ENCODE measurements at regions not wholly inside any gene's neighbourhood (a gene's known extent, or its start where the extent isn't known, plus 50 kb on each side); places are given as distances from the start of the nearest gene placed in this dataset.

DNA sequence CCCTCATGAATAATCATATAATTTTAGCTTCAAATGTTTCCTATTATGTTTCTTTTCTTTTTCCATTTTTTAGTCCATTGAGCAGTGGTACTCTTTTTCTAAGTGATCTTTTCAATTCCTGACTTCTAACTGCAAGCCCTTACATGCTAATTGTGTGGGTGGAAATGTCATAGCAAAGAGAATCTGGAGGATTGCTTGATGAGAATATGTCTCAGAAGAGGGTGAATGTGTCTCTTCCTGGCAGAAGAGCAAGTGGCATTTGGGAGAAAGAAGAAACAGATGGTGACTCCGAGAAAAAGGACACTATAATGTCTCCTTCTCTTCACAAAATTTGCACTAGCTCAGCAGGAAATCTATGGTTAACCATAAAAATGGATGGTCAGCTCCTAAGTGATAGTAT is 2320.0 kb downstream of the PCDH9 start:
- H3K27ac ChIP-seq: no peak overlapping the region
- ChIA-PET POLR2A (ENCODE audit: low non-redundant PET) (no interaction called here), CTCF (no interaction called here)
- no peak for DNase-seq (ENCODE audit: low spot score)
- TF ChIP-seq, protein P1, sequence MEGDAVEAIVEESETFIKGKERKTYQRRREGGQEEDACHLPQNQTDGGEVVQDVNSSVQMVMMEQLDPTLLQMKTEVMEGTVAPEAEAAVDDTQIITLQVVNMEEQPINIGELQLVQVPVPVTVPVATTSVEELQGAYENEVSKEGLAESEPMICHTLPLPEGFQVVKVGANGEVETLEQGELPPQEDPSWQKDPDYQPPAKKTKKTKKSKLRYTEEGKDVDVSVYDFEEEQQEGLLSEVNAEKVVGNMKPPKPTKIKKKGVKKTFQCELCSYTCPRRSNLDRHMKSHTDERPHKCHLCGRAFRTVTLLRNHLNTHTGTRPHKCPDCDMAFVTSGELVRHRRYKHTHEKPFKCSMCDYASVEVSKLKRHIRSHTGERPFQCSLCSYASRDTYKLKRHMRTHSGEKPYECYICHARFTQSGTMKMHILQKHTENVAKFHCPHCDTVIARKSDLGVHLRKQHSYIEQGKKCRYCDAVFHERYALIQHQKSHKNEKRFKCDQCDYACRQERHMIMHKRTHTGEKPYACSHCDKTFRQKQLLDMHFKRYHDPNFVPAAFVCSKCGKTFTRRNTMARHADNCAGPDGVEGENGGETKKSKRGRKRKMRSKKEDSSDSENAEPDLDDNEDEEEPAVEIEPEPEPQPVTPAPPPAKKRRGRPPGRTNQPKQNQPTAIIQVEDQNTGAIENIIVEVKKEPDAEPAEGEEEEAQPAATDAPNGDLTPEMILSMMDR (conservative IDR thresholded peaks at IDR 0.05; ENCODE audit: low read depth): no peak

DNA sequence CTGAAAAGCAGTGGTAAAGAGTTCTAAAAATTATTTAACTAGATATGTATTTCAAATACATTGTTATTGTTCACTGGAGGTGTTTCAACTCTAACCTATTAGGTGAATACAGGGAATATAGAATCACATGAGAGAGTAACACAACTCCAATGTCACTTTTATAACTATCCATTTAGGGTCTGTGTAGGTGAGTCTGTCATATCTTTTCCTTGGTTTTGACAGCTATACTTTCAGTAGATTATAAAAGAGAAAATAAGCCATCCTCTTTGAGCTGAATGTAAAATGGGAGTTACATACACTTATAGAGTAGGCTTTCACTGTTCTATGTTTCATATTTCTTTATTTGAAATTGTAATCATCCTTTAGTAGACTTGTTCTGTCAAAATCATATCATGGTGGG is 2321.0 kb downstream of the PCDH9 start:
- ChIA-PET CTCF (no interaction called here), POLR2A (ENCODE audit: low non-redundant PET) (no interaction called here)
- H3K27ac ChIP-seq: no peak overlapping the region
- DNase-seq (ENCODE audit: low spot score): no peak
- TF ChIP-seq, protein P1 (conservative IDR thresholded peaks at IDR 0.05; ENCODE audit: low read depth): no peak

DNA sequence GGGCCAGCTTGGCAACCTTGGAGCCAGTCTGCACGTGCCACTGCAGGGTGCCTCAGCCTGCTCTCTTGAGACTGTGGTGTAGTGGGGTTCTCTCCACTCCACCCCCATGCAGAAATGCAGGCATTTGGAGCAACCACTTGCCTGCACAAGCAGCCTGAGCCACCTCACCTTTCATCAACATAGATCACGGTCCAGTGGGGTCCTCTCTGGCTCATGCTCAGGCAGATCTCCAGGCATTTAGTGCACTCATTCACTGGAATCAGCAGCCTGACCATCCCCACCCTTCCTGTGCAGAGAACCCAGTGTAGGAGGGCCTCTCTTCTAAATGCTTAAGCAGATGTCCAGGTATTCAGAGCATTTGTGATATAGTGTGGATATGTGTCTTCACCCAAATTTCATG is 2330.1 kb downstream of the PCDH9 start:
- TF ChIP-seq, protein P1 (conservative IDR thresholded peaks at IDR 0.05; ENCODE audit: low read depth): no peak

DNA sequence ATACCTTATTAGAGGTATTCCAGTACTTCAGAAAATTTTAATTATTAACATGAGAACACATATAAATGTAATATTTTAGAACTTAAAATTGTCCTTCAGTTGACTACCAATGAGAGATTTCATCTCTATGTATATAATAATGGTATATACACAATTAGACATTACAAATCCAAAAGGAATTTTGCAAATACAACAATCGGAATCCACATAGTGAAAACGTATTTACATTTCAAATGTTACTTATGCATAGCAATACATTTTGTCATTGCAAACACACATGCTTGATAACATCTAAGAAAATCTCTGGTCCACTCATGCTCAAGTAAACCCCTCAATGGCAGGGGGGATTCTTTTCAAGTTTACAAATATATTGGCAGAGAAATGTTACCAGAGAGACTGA is 2345.2 kb downstream of the PCDH9 start:
- H3K27ac ChIP-seq: no peak overlapping the region
- DNase-seq (ENCODE audit: low spot score): no peak
- CTCF ChIA-PET: no interaction called here
- TF ChIP-seq, protein P1 (conservative IDR thresholded peaks at IDR 0.05; ENCODE audit: low read depth): no peak
- POLR2A ChIA-PET (ENCODE audit: low non-redundant PET): no interaction called here

More for the DNA sequence above, 2330.1 kb downstream of the PCDH9 start:
- no peak overlapping the region for H3K27ac ChIP-seq
- ChIA-PET CTCF (no interaction called here), POLR2A (ENCODE audit: low non-redundant PET) (no interaction called here)
- no peak for DNase-seq (ENCODE audit: low spot score)

DNA sequence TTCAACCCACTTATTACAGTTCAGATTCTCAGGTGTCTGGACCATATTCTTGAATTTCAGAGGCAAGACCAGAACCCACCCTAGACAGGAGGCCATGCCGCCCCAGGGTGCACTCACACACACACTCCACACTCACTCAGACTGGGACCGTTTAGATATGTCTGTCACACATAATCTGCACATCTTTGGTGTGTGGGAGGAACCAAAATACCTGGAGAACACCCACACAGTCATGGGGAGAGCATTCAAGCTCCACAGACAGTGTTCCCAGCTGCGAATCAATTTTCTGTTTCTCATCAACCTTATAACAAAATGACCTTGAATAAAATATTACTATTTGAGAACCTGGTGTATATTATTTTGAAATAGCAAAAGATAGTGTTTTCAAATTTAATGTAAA is 2353.0 kb downstream of the PCDH9 start:
- ChIA-PET POLR2A (ENCODE audit: low non-redundant PET) (no interaction called here), CTCF (no interaction called here)
- DNase-seq (ENCODE audit: low spot score): no peak
- no peak overlapping the region for H3K27ac ChIP-seq
- TF ChIP-seq, protein P1 (conservative IDR thresholded peaks at IDR 0.05; ENCODE audit: low read depth): no peak

DNA sequence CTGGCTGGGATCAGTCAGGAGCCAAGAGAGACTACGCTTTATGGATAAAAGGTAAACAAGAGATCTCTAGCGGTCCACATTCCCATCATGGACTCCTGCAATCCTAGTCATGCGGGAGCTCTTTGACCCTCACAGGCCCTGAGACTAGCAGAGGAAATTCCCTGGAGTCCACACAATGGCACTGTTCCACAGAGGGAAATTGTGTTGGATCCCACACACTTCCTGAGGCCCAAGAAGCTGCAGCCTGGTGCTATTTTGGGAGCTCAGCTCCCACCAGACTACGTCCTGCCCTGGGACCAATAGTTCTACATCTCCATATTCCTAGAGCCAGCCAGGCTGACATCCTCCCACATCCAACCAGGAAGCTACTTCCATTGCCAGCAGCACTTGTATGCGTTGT is 2358.4 kb downstream of the PCDH9 start:
- ChIA-PET POLR2A (ENCODE audit: low non-redundant PET) (no interaction called here), CTCF (no interaction called here)
- TF ChIP-seq, protein P1 (conservative IDR thresholded peaks at IDR 0.05; ENCODE audit: low read depth): no peak
- DNase-seq (ENCODE audit: low spot score): no peak
- no peak overlapping the region for H3K27ac ChIP-seq

DNA sequence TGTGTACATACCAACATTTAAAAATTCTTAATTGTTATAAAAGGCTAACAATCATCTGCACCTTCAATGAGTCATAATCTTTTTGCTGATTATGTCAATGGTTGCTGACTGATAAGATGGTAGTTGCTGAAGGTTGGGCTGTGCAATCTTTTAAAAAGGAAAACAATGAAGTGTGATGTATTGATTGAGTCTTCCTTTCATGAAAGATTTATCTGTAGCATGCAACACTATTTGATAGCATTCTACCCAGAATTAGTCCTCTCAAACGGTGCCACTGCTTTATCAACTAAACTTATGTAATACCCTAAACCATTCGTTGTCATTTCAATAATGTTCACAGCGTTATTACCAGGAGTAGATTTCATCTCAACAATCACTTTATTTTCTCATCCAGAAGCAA is 2360.6 kb downstream of the PCDH9 start:
- no peak for DNase-seq (ENCODE audit: low spot score)
- CTCF ChIA-PET: no interaction called here

More for the DNA sequence above, 2360.6 kb downstream of the PCDH9 start:
- H3K27ac ChIP-seq: no peak overlapping the region
- POLR2A ChIA-PET (ENCODE audit: low non-redundant PET): no interaction called here
- TF ChIP-seq, protein P1 (conservative IDR thresholded peaks at IDR 0.05; ENCODE audit: low read depth): no peak
